HFFc6 (cell line): ENCODE measurements at regions not wholly inside any gene's neighbourhood (a gene's known extent, or its start where the extent isn't known, plus 50 kb on each side); places are given as distances from the start of the nearest gene placed in this dataset.

Experiments used
- DNase-seq: peaks from one replicate; pipeline ENCODE4 v3.0.0-alpha.2; 2018
- H3K27ac Mint-ChIP-seq: 2 replicates; pipeline ENCODE4 v1.8.0; 2020; ENCODE audit warnings: mild to moderate bottlenecking, mixed read lengths
- H3K27me3 Mint-ChIP-seq: 2 replicates; pipeline ENCODE4 v1.8.0; 2021; ENCODE audit warnings: mild to moderate bottlenecking, moderate library complexity, mixed read lengths; ENCODE audit not compliant: insufficient read depth
- H3K36me3 Mint-ChIP-seq: 2 replicates; pipeline ENCODE4 v1.8.0; 2021; ENCODE audit warnings: low read depth, mixed read lengths
- H3K4me1 Mint-ChIP-seq: 2 replicates; pipeline ENCODE4 v1.8.0; 2020; ENCODE audit warnings: low read depth, mixed read lengths
- H3K4me3 Mint-ChIP-seq: 2 replicates; pipeline ENCODE4 v1.8.0; 2020; ENCODE audit warnings: mild to moderate bottlenecking, moderate library complexity, mixed read lengths
- H3K9me3 Mint-ChIP-seq: 2 replicates; pipeline ENCODE4 v1.8.0; 2020; ENCODE audit warnings: mild to moderate bottlenecking, mixed read lengths
- TF ChIP-seq, protein P1 (sequence below): fragments of 200-600 bp; sonication (generic); IDR thresholded peaks from 2 replicates; pipeline ENCODE4 v1.5.0; 2021; ENCODE audit warnings: antibody characterized with exemption, mild to moderate bottlenecking

DNA sequence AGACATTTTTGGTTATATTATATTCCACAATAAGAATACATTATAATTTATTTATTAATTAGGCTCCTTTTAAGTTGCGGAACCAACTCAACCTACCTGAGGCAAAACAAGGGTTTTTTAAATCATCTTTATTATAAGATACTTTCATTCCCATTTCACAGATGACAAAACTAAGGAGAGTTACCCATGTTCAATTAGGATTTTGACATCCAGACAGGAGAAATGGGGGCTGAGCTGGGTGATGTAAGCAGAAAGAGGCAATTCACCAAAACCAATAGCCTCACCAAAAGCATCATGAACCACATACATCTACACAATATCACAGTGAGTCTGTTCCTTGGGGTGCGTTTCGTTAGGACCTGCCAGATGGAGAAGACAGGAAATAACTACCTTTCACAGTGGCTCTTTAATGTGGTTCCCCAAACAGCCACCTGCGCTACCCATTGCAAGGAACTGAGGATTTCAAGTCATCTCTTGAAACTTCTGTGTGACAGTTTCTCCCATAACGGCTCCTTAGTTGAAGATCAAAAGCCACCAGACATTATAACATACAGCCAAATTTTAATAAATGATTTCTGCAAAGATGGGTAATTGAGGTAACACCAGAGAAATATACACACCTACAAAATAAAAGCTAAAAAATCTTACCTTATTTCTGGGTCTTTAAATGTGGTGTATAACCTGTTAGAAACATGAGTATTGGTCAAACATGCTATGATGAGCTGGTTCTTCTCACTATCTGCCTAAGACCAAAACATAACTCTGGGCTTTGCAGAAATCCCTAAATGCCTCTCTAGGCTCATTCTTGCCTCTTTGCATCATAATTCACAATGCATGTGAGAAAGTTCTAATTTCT lies 190.6 kb upstream of the LEF1 start:
- TF ChIP-seq, protein P1, sequence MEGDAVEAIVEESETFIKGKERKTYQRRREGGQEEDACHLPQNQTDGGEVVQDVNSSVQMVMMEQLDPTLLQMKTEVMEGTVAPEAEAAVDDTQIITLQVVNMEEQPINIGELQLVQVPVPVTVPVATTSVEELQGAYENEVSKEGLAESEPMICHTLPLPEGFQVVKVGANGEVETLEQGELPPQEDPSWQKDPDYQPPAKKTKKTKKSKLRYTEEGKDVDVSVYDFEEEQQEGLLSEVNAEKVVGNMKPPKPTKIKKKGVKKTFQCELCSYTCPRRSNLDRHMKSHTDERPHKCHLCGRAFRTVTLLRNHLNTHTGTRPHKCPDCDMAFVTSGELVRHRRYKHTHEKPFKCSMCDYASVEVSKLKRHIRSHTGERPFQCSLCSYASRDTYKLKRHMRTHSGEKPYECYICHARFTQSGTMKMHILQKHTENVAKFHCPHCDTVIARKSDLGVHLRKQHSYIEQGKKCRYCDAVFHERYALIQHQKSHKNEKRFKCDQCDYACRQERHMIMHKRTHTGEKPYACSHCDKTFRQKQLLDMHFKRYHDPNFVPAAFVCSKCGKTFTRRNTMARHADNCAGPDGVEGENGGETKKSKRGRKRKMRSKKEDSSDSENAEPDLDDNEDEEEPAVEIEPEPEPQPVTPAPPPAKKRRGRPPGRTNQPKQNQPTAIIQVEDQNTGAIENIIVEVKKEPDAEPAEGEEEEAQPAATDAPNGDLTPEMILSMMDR, result no peak
- no peak overlapping the region for H3K4me3 Mint-ChIP-seq
- H3K27me3 Mint-ChIP-seq, result no peaks in the 10 kb centered on the region
- no peaks in the 10 kb centered on the region for H3K36me3 Mint-ChIP-seq
- no peak overlapping the region for H3K27ac Mint-ChIP-seq
- no peaks in the 10 kb centered on the region; the same call in 1 of the 2 replicates for H3K9me3 Mint-ChIP-seq
- peaks cover 26% of the 10 kb centered on the region; the same call in 1 of the 2 replicates for H3K4me1 Mint-ChIP-seq
- no peak for DNase-seq

DNA sequence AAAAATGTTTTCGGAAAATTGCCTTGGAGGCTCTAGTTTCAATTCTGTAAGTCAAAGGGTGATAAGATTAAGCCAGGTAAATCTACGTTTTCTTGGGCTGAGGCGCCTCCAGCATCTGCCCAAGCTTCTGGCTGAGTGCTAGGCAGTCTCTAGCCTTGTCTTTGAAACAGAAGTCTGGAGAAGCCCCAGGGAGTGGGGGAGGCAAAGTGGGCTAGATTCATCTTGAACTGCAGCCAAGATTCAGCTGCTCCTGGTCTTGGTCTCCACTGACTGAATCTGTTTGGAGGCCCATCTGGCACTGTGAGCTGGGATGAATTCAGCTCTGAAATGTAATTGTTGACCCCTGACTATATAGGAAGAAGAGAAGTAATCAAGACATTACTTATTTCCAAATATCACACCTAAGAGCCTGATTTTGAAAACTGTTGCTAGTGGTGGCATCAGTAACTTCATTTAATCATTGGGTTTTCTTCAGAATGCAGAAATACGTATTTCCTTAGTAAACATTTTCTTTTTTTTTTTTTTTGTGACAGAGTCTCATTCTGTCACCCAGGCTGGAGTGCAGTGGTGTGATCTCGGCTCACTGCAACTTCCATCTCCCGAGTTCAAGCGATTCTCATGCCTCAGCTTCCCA lies 187.3 kb upstream of the LEF1 start:
- TF ChIP-seq, protein P1, result no peak
- Mint-ChIP-seq H3K36me3 (no peaks in the 10 kb centered on the region), H3K4me1 (peaks cover 11% of the 10 kb centered on the region; the same call in 1 of the 2 replicates), H3K27ac (no peak overlapping the region), H3K4me3 (no peak overlapping the region), H3K27me3 (no peaks in the 10 kb centered on the region; the same call in 1 of the 2 replicates), H3K9me3 (no peaks in the 10 kb centered on the region; the same call in 1 of the 2 replicates)
- DNase-seq, result no peak

DNA sequence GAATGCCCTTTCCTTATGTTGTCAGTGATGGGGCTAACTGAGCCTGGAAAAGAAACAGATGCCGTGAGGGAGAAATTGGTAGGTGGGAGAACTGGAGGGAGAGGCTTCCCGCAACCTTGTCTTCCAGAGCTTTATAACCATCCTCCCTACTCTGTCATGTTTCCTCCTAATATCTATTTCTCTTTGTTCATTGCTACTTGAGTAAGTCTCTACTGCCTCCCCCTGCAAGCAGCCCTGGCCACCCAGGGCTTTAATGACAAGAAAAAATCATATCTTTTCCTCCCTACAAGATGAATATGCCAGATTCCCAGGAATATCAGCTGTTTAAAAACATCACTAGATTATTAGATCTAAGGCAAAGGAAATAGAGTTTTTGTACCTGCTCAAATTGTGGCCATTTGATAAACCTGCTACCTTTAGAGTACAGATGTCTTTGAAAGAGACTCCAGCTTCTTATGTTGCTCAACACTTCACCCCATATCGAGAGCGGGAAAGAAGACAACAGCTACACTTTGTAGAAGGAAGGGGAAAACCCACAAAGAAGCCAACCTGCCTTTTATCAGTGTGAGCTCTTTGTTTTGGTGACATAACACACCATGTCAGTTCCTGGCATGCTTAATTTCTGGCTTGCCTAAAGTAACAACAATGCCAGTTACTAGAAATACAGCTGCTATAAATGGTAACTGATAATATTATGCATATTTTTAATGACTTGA lies 186.6 kb upstream of the LEF1 start:
- Mint-ChIP-seq H3K4me3 (no peak overlapping the region), H3K27me3 (no peaks in the 10 kb centered on the region; the same call in 1 of the 2 replicates), H3K9me3 (no peaks in the 10 kb centered on the region; the same call in 1 of the 2 replicates), H3K4me1 (peaks cover 5% of the 10 kb centered on the region; the same call in 1 of the 2 replicates), H3K36me3 (no peaks in the 10 kb centered on the region), H3K27ac (no peak overlapping the region)
- no peak for DNase-seq
- TF ChIP-seq, protein P1, result no peak

DNA sequence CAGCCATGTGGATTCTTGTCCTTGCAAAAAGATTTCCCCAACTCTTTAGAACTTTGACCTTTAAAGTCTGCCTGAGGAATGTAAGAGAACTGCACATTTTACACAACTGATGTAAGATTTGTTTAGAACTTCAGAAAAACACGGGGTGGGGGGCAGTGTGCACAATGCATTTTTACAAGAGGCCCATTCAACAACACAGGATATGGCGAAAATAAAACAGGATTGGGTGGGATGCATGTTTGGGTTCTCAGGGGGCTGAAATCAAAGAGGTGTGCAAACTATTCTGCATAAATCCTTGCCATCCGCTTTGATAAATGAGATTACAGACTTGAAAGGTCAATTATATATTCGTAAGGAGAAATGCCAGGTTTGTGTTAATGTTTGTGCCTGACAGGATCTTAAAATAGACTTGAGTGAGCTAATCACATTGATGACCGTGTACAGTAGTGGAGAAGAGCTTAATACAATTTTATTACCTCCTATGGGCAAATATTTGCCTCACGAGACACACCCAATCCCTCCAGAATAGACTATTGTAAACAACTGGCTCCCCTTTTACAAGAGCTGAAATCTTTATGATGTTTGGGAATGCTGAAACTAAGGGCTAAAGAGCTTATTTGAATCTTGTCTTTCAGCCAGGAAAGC lies 184.1 kb upstream of the LEF1 start:
- Mint-ChIP-seq H3K4me3 (no peak overlapping the region), H3K27ac (no peak overlapping the region), H3K27me3 (no peaks in the 10 kb centered on the region; the same call in 1 of the 2 replicates), H3K9me3 (no peaks in the 10 kb centered on the region; the same call in 1 of the 2 replicates), H3K36me3 (no peaks in the 10 kb centered on the region), H3K4me1 (no peaks in the 10 kb centered on the region; the same call in 1 of the 2 replicates)
- TF ChIP-seq, protein P1, result no peak
- no peak for DNase-seq

DNA sequence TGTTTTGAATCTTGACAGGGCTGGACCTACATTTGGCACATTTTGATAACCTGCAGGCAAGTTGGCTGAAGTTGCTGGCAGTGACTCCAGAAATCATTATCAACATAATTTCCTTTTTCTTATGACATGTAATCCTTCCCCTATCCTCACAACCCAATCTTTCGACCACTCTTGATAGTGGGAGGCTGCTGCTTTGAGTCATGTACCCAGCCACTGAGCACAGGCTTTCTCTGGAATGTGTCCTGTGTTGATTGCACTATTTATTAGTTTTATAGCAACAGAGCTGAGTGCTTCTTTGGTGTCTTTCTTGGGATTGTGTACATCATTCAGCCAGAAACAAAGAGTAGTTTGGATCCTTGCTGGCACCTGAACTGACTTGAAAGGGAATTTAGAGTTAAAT lies 183.1 kb upstream of the LEF1 start:
- TF ChIP-seq, protein P1, result no peak
- H3K27me3 Mint-ChIP-seq, result no peaks in the 10 kb centered on the region; the same call in 1 of the 2 replicates
- no peak overlapping the region for H3K27ac Mint-ChIP-seq
- no peak for DNase-seq
- H3K4me1 Mint-ChIP-seq, result peaks cover 4% of the 10 kb centered on the region; the same call in 1 of the 2 replicates
- H3K36me3 Mint-ChIP-seq, result no peaks in the 10 kb centered on the region
- no peaks in the 10 kb centered on the region; the same call in 1 of the 2 replicates for H3K9me3 Mint-ChIP-seq
- no peak overlapping the region for H3K4me3 Mint-ChIP-seq
